ENCODE measurements at regions not wholly inside any gene's neighbourhood (a gene's known extent, or its start where the extent isn't known, plus 50 kb on each side); places are given as distances from the start of the nearest gene placed in this dataset.

DNA sequence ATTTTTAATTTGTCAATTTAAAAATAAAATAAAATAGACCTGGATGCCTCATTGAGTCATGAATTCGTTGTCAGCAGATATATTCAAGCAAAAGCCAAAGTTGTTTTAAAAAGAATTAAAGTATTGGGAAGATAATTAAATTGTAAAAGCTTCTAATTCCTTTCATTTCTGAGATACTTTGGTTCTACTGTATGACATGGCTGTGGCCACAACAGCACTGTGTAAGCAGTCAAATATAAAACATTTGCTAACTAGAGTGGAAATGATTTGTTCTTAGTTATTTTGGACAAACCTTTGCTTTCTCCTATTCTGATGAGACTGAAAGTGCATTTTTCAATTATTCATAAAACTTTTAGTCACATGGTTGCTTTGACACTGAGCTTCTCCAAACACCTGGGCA is 143.6 kb upstream of the FAM13C start:
- Histone ChIP-seq H3K4me1 (ENCODE audit: insufficient read depth, insufficient read length) (no peaks in the 10 kb centered on the region), H3K9me3 (ENCODE audit: insufficient read depth, low read length) (no peaks in the 10 kb centered on the region), H3K9ac (ENCODE audit: insufficient read length, low read depth) (no peak overlapping the region), H3K4me3 (ENCODE audit: insufficient read length, low read depth) (no peak overlapping the region), H3K36me3 (ENCODE audit: insufficient read depth, insufficient read length, low read length) (no peaks in the 10 kb centered on the region), H3K27me3 (ENCODE audit: insufficient read depth, insufficient read length) (no peaks in the 10 kb centered on the region)
- DNase-seq (ENCODE audit: low read depth, low spot score): no peak
- TF ChIP-seq ZNF274 (IDR thresholded peaks at IDR 0.05; ENCODE audit: low read depth, low read length) (no peak), SUZ12 (IDR thresholded peaks at IDR 0.05; ENCODE audit: extremely low read depth, insufficient read depth, insufficient read length) (no peak), YY1 (IDR thresholded peaks at IDR 0.05; ENCODE audit: insufficient read depth, insufficient read length) (no peak)

DNA sequence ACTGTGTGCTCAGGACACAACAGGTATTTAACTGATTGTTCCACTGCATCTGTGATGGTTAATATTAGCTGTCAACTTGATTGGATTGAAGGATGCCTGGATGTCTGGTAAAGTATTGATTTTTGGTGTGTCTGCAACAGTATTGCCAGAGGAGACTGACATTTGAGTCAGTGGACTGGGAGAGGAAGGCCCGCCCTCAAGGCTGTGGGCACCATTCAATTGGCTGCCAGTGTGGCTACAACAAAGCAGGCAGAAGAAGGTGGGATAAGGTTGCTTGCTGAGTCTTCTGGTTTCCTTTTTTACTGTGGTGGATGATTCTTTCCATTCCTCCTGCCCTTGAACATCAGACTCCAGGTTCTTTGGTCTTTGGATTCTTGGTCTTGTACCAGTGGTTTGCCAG is 137.1 kb upstream of the FAM13C start:
- Histone ChIP-seq H3K36me3 (ENCODE audit: insufficient read depth, insufficient read length, low read length) (no peaks in the 10 kb centered on the region), H3K9ac (ENCODE audit: insufficient read length, low read depth) (no peak overlapping the region), H3K4me3 (ENCODE audit: insufficient read length, low read depth) (no peak overlapping the region), H3K4me1 (ENCODE audit: insufficient read depth, insufficient read length) (no peaks in the 10 kb centered on the region), H3K27me3 (ENCODE audit: insufficient read depth, insufficient read length) (no peaks in the 10 kb centered on the region), H3K9me3 (ENCODE audit: insufficient read depth, low read length) (peaks cover 16% of the 10 kb centered on the region; the same call in 1 of the 2 replicates)
- no peak for TF ChIP-seq ZNF274 (IDR thresholded peaks at IDR 0.05; ENCODE audit: low read depth, low read length)
- TF ChIP-seq SUZ12 (IDR thresholded peaks at IDR 0.05; ENCODE audit: extremely low read depth, insufficient read depth, insufficient read length): no peak
- no peak for TF ChIP-seq YY1 (IDR thresholded peaks at IDR 0.05; ENCODE audit: insufficient read depth, insufficient read length)
- no peak for DNase-seq (ENCODE audit: low read depth, low spot score)

DNA sequence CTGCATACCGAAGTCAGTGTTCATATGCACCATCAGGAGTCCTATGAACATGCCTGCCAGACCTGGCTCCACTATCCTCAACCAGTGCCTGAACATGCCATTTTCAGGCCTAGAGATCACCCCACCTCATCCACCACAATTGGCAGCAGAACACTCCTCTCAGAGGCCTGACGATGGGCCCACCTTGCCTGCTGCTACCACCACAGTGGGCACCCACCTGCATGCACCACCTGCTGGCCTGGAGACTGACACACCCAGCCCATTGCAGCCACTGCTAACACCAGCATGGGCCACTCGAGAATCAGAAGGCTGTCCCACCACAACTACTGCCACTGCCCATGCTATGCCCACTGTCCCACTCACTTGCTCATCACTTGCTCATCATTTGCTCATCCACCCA is 130.7 kb upstream of the FAM13C start:
- H3K9ac ChIP-seq (ENCODE audit: insufficient read length, low read depth): no peak overlapping the region
- H3K27me3 ChIP-seq (ENCODE audit: insufficient read depth, insufficient read length): no peaks in the 10 kb centered on the region
- no peak for DNase-seq (ENCODE audit: low read depth, low spot score)
- peaks cover 16% of the 10 kb centered on the region; the same call in 1 of the 2 replicates for H3K9me3 ChIP-seq (ENCODE audit: insufficient read depth, low read length)
- H3K36me3 ChIP-seq (ENCODE audit: insufficient read depth, insufficient read length, low read length): no peaks in the 10 kb centered on the region
- no peak overlapping the region for H3K4me3 ChIP-seq (ENCODE audit: insufficient read length, low read depth)
- TF ChIP-seq SUZ12 (IDR thresholded peaks at IDR 0.05; ENCODE audit: extremely low read depth, insufficient read depth, insufficient read length) (no peak), ZNF274 (IDR thresholded peaks at IDR 0.05; ENCODE audit: low read depth, low read length) (no peak), YY1 (IDR thresholded peaks at IDR 0.05; ENCODE audit: insufficient read depth, insufficient read length) (no peak)
- peaks cover 4% of the 10 kb centered on the region for H3K4me1 ChIP-seq (ENCODE audit: insufficient read depth, insufficient read length)

DNA sequence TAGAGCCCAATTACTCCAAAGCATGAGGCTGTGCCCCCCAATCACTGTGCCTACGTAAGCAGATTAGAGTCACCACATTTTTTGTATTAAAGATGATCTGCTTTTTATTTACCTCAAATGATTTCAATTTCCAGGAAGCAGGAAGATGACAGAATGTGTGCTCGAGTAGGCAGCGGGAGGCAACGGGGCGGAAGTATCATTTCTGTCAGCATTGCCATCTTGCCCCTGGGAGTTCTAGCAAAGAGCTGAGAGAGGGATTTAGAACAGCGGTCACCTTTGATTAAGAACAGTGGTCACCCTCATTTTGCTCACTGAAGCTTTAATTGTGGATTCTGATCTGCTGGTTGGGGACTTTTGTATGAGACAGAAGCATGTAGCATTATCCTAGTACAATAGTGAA is 117.1 kb upstream of the FAM13C start:
- no peaks in the 10 kb centered on the region for H3K9me3 ChIP-seq (ENCODE audit: insufficient read depth, low read length)
- TF ChIP-seq YY1 (IDR thresholded peaks at IDR 0.05; ENCODE audit: insufficient read depth, insufficient read length): no peak
- no peak for TF ChIP-seq ZNF274 (IDR thresholded peaks at IDR 0.05; ENCODE audit: low read depth, low read length)
- no peak for TF ChIP-seq SUZ12 (IDR thresholded peaks at IDR 0.05; ENCODE audit: extremely low read depth, insufficient read depth, insufficient read length)
- DNase-seq (ENCODE audit: low read depth, low spot score): no peak
- H3K4me3 ChIP-seq (ENCODE audit: insufficient read length, low read depth): no peak overlapping the region
- no peaks in the 10 kb centered on the region for H3K4me1 ChIP-seq (ENCODE audit: insufficient read depth, insufficient read length)
- H3K9ac ChIP-seq (ENCODE audit: insufficient read length, low read depth): no peak overlapping the region
- H3K27me3 ChIP-seq (ENCODE audit: insufficient read depth, insufficient read length): no peaks in the 10 kb centered on the region
- no peaks in the 10 kb centered on the region for H3K36me3 ChIP-seq (ENCODE audit: insufficient read depth, insufficient read length, low read length)

DNA sequence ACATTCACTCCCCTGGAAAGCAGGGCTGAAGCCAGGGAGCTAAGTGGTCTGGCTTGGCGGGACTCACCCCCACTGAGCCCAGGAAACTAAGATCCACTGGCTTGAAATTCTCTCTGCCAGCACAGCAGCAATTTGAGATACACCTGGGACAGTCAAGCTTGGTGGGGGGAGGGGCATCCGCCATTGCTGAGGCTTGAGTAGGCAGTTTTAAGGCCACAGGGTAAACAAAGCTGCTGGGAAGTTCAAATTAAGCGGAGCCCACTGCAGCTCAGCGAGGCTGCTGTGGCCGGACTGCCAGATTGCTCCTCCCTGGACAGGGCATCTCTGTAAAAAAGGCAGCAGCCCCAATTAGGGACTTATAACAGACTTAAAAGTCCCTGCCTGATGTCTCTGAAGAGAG is 108.2 kb upstream of the FAM13C start:
- Histone ChIP-seq H3K9ac (ENCODE audit: insufficient read length, low read depth) (no peak overlapping the region), H3K4me3 (ENCODE audit: insufficient read length, low read depth) (no peak overlapping the region), H3K27me3 (ENCODE audit: insufficient read depth, insufficient read length) (no peaks in the 10 kb centered on the region), H3K4me1 (ENCODE audit: insufficient read depth, insufficient read length) (no peaks in the 10 kb centered on the region), H3K9me3 (ENCODE audit: insufficient read depth, low read length) (no peaks in the 10 kb centered on the region; the same call in 1 of the 2 replicates), H3K36me3 (ENCODE audit: insufficient read depth, insufficient read length, low read length) (no peaks in the 10 kb centered on the region)
- no peak for DNase-seq (ENCODE audit: low read depth, low spot score)
- TF ChIP-seq YY1 (IDR thresholded peaks at IDR 0.05; ENCODE audit: insufficient read depth, insufficient read length) (no peak), ZNF274 (IDR thresholded peaks at IDR 0.05; ENCODE audit: low read depth, low read length) (no peak), SUZ12 (IDR thresholded peaks at IDR 0.05; ENCODE audit: extremely low read depth, insufficient read depth, insufficient read length) (no peak)

DNA sequence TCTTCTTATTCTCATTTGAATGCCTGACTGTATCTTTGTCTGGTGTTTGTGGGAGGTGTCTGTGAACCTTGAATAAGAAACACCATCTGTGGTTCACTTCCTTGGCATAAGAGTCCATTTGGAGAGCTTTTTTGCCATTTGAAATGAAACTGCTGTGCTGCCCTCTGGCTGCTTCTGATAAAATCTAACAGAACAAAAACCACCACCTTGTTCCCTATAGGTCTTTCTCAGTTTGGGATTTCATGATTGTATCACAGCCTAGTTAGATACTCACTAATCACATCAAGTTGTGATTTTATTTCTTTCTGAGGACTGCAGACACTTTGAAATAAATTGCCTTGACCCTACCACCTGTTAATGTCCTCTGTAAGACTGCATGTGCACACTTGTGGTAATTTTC is 102.7 kb upstream of the FAM13C start:
- Histone ChIP-seq H3K36me3 (ENCODE audit: insufficient read depth, insufficient read length, low read length) (no peaks in the 10 kb centered on the region), H3K4me3 (ENCODE audit: insufficient read length, low read depth) (no peak overlapping the region), H3K9ac (ENCODE audit: insufficient read length, low read depth) (no peak overlapping the region), H3K9me3 (ENCODE audit: insufficient read depth, low read length) (no peaks in the 10 kb centered on the region), H3K27me3 (ENCODE audit: insufficient read depth, insufficient read length) (no peaks in the 10 kb centered on the region), H3K4me1 (ENCODE audit: insufficient read depth, insufficient read length) (no peaks in the 10 kb centered on the region)
- no peak for DNase-seq (ENCODE audit: low read depth, low spot score)
- TF ChIP-seq ZNF274 (IDR thresholded peaks at IDR 0.05; ENCODE audit: low read depth, low read length): no peak
- TF ChIP-seq SUZ12 (IDR thresholded peaks at IDR 0.05; ENCODE audit: extremely low read depth, insufficient read depth, insufficient read length): no peak
- TF ChIP-seq YY1 (IDR thresholded peaks at IDR 0.05; ENCODE audit: insufficient read depth, insufficient read length): no peak

DNA sequence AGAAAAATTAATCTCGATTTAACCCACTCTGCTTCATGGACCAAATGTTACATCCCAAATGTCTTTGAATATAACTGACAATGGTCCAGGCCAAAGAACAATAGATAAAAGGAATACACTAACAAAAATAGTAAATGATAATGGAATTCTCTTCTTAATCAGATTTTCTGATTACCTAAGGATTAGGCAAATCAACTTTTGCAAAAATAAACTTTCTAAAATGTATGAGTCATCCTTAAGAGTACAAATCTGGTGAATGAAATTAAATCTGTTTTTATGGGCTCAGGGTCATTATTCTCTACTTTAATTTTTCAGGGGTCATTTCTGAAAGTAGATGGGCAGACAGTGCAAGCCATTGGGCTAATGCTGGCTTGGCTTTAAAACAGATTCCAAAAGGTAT is 102.1 kb upstream of the FAM13C start:
- Histone ChIP-seq H3K9ac (ENCODE audit: insufficient read length, low read depth) (no peak overlapping the region), H3K9me3 (ENCODE audit: insufficient read depth, low read length) (no peaks in the 10 kb centered on the region), H3K27me3 (ENCODE audit: insufficient read depth, insufficient read length) (no peaks in the 10 kb centered on the region), H3K4me1 (ENCODE audit: insufficient read depth, insufficient read length) (no peaks in the 10 kb centered on the region), H3K4me3 (ENCODE audit: insufficient read length, low read depth) (no peak overlapping the region), H3K36me3 (ENCODE audit: insufficient read depth, insufficient read length, low read length) (no peaks in the 10 kb centered on the region)
- DNase-seq (ENCODE audit: low read depth, low spot score): no peak
- TF ChIP-seq ZNF274 (IDR thresholded peaks at IDR 0.05; ENCODE audit: low read depth, low read length): no peak
- TF ChIP-seq SUZ12 (IDR thresholded peaks at IDR 0.05; ENCODE audit: extremely low read depth, insufficient read depth, insufficient read length): no peak
- no peak for TF ChIP-seq YY1 (IDR thresholded peaks at IDR 0.05; ENCODE audit: insufficient read depth, insufficient read length)
